ENCODE measurements at regions not wholly inside any gene's neighbourhood (a gene's known extent, or its start where the extent isn't known, plus 50 kb on each side); places are given as distances from the start of the nearest gene placed in this dataset.

- no peak overlapping the region for H3K4me3 ChIP-seq (ENCODE audit: low read depth, low read length)
- no peak for TF ChIP-seq CTCF (IDR thresholded peaks at IDR 0.05; ENCODE audit: borderline replicate concordance, insufficient read depth, low read depth, low read length)
These were observed 225.5 kb upstream of the GNAI1 start for GRCh38 chr7:79909176-79909575.

GRCh38 chr7:79897166-79897565 lies 237.5 kb upstream of the GNAI1 start:
- TF ChIP-seq CTCF (IDR thresholded peaks at IDR 0.05; ENCODE audit: borderline replicate concordance, insufficient read depth, low read depth, low read length) = no peak
- no peak overlapping the region for H3K4me3 ChIP-seq (ENCODE audit: low read depth, low read length)

- H3K4me3 ChIP-seq (ENCODE audit: low read depth, low read length) = no peak overlapping the region
- no peak for TF ChIP-seq CTCF (IDR thresholded peaks at IDR 0.05; ENCODE audit: borderline replicate concordance, insufficient read depth, low read depth, low read length)
These were observed 240.6 kb upstream of the GNAI1 start for GRCh38 chr7:79893991-79894390.

GRCh38 chr7:79882922-79883321 lies 251.7 kb upstream of the GNAI1 start:
- no peak for TF ChIP-seq CTCF (IDR thresholded peaks at IDR 0.05; ENCODE audit: borderline replicate concordance, insufficient read depth, low read depth, low read length)
- H3K4me3 ChIP-seq (ENCODE audit: low read depth, low read length) = no peak overlapping the region

GRCh38 chr7:79880312-79880711 lies 254.3 kb upstream of the GNAI1 start:
- TF ChIP-seq CTCF (IDR thresholded peaks at IDR 0.05; ENCODE audit: borderline replicate concordance, insufficient read depth, low read depth, low read length) = no peak
- H3K4me3 ChIP-seq (ENCODE audit: low read depth, low read length) = no peak overlapping the region

GRCh38 chr7:79877874-79878465 lies 256.7 kb upstream of the GNAI1 start:
- TF ChIP-seq CTCF (IDR thresholded peaks at IDR 0.05; ENCODE audit: borderline replicate concordance, insufficient read depth, low read depth, low read length) = no peak
- H3K4me3 ChIP-seq (ENCODE audit: low read depth, low read length) = no peak overlapping the region

- TF ChIP-seq CTCF (IDR thresholded peaks at IDR 0.05; ENCODE audit: borderline replicate concordance, insufficient read depth, low read depth, low read length) = no peak
These were observed 257.8 kb upstream of the GNAI1 start for GRCh38 chr7:79876848-79877252.

More at GRCh38 chr7:79876848-79877252, 257.8 kb upstream of the GNAI1 start:
- no peak overlapping the region for H3K4me3 ChIP-seq (ENCODE audit: low read depth, low read length)
